CD14-positive monocyte (primary cell): ENCODE measurements at regions not wholly inside any gene's neighbourhood (a gene's known extent, or its start where the extent isn't known, plus 50 kb on each side); places are given as distances from the start of the nearest gene placed in this dataset.

Experiments
- DNase-seq, 3 donors: peaks; one replicate each; pipeline ENCODE4 v3.0.0-alpha.2; 2011 to 2022
- H2AFZ ChIP-seq: 2 replicates; pipeline ENCODE4 v1.6.0; 2012; ENCODE audit warnings: mild to moderate bottlenecking, low read depth, low read length, inconsistent platforms; ENCODE audit not compliant: insufficient read depth, poor library complexity, severe bottlenecking
- H3K27ac ChIP-seq, 2 donors: 1 replicate in 1 of 2; 2 replicates in 1 of 2; pipeline ENCODE4 v1.5.1; 2012 to 2013; ENCODE audit warnings: low read length in 2 of 2, control low read depth in 1 of 2, inconsistent platforms in 1 of 2, low read depth in 1 of 2, mild to moderate bottlenecking in 1 of 2
- H3K27me3 ChIP-seq, 2 donors: one replicate each; pipeline versions ENCODE4 v1.6.0 to v1.6.1; 2011 to 2013; ENCODE audit warnings: low read length in 2 of 2; ENCODE audit not compliant: control insufficient read depth in 2 of 2, insufficient read depth in 2 of 2
- H3K36me3 ChIP-seq, 2 donors: replicated peaks in 1 of 2; 1 replicate in 1 of 2; 2 replicates in 1 of 2; pipeline versions ENCODE4 v1.5.1 to v1.6.1; 2012 to 2013; ENCODE audit warnings: low read length in 2 of 2, control low read depth in 1 of 2, inconsistent platforms in 1 of 2, mild to moderate bottlenecking in 1 of 2; ENCODE audit not compliant: insufficient read depth in 2 of 2, control insufficient read depth in 1 of 2
- H3K4me1 ChIP-seq, 2 donors: 1 replicate in 1 of 2; 2 replicates in 1 of 2; pipeline versions ENCODE4 v1.5.1 to v1.6.1; 2012 to 2013; ENCODE audit warnings: low read length in 2 of 2, control low read depth in 1 of 2, inconsistent platforms in 1 of 2, mild to moderate bottlenecking in 1 of 2, moderate library complexity in 1 of 2; ENCODE audit not compliant: insufficient read depth in 2 of 2, control insufficient read depth in 1 of 2
- H3K4me2 ChIP-seq: replicated peaks from 2 replicates; pipeline ENCODE3; 2012; ENCODE audit warnings: low read length, moderate library complexity, mild to moderate bottlenecking; ENCODE audit not compliant: poor library complexity, severe bottlenecking; ENCODE audit errors: extremely low read depth
- H3K4me3 ChIP-seq, 3 experiments: fragments of 200-600 bp in 1 of 3; sonication (generic) in 1 of 3; replicated peaks in 1 of 3; 1 replicate in 2 of 3; 2 replicates in 1 of 3; pipeline ENCODE4 v1.5.1; 2011 to 2013; ENCODE audit warnings: low read length in 3 of 3, mild to moderate bottlenecking in 3 of 3, control low read depth in 2 of 3, low read depth in 2 of 3, inconsistent platforms in 1 of 3, moderate library complexity in 1 of 3
- H3K79me2 ChIP-seq: 2 replicates; pipeline ENCODE4 v1.6.0; 2012; ENCODE audit warnings: mild to moderate bottlenecking, control low read depth, inconsistent platforms, low read length, moderate library complexity; ENCODE audit not compliant: insufficient read depth
- H3K9ac ChIP-seq: 2 replicates; pipeline ENCODE4 v1.6.0; 2017; ENCODE audit warnings: low read length, mild to moderate bottlenecking; ENCODE audit not compliant: insufficient read depth, poor library complexity, severe bottlenecking
- H3K9me3 ChIP-seq, 2 donors: replicated peaks in 1 of 2; 1 replicate in 1 of 2; 2 replicates in 1 of 2; pipeline versions ENCODE4 v1.5.1 to v1.6.1; 2012 to 2013; ENCODE audit warnings: low read length in 2 of 2, control low read depth in 1 of 2; ENCODE audit not compliant: control insufficient read depth in 1 of 2, insufficient read depth in 1 of 2
- H4K20me1 ChIP-seq: 2 replicates; pipeline ENCODE4 v1.6.0; 2012; ENCODE audit warnings: mild to moderate bottlenecking, low read length, control low read depth, moderate library complexity; ENCODE audit not compliant: insufficient read depth
- H3K27ac Mint-ChIP-seq, 7 donors: one replicate each; pipeline ENCODE4 v1.8.0; 2020; ENCODE audit warnings: mild to moderate bottlenecking in 7 of 7, mixed read lengths in 7 of 7, moderate library complexity in 6 of 7, inconsistent platforms in 2 of 7
- H3K27me3 Mint-ChIP-seq, 3 donors: one replicate each; pipeline ENCODE4 v1.8.0; 2021 to 2022; ENCODE audit warnings: low read depth in 3 of 3, mild to moderate bottlenecking in 3 of 3, mixed read lengths in 3 of 3, moderate library complexity in 3 of 3, inconsistent platforms in 1 of 3
- H3K36me3 Mint-ChIP-seq, 2 donors: one replicate each; pipeline ENCODE4 v1.8.0; 2020; ENCODE audit warnings: mixed read lengths in 2 of 2, inconsistent platforms in 1 of 2, mild to moderate bottlenecking in 1 of 2
- H3K4me1 Mint-ChIP-seq: one replicate; pipeline ENCODE4 v1.8.0; 2020; ENCODE audit warnings: mild to moderate bottlenecking, mixed read lengths
- H3K4me3 Mint-ChIP-seq, 2 donors: one replicate each; pipeline ENCODE4 v1.8.0; 2020; ENCODE audit warnings: mild to moderate bottlenecking in 2 of 2, mixed read lengths in 2 of 2, moderate library complexity in 1 of 2
- H3K9me3 Mint-ChIP-seq, 7 donors: one replicate each; pipeline ENCODE4 v1.8.0; 2020 to 2022; ENCODE audit warnings: mixed read lengths in 7 of 7, mild to moderate bottlenecking in 6 of 7, moderate library complexity in 6 of 7, inconsistent platforms in 2 of 7
- WGBS: methylation state at CpG from one replicate; pipeline ENCODE4 v1.1.5; 2013; ENCODE audit warnings: missing lambda C conversion rate; ENCODE audit not compliant: insufficient coverage; 5-methylcytosine and 5-hydroxymethylcytosine counted together
- intact Hi-C, 2 donors: fragments of 100-400 bp; cut with micrococcal nuclease; formaldehyde crosslinking; loops; one replicate each; pipeline versions ENCODE4 v1.15.0 to v1.15.1; 2023
- TF ChIP-seq, protein P1 (sequence below): fragments of 200-600 bp; IDR thresholded peaks from one replicate; pipeline ENCODE4 v1.8.0; 2022; ENCODE audit warnings: antibody characterized with exemption, mild to moderate bottlenecking

- intact Hi-C loops: no loop called here
Measured at GRCh38 chr4:87716371-87717265, 66.5 kb downstream of the DMP1 start.

DNA sequence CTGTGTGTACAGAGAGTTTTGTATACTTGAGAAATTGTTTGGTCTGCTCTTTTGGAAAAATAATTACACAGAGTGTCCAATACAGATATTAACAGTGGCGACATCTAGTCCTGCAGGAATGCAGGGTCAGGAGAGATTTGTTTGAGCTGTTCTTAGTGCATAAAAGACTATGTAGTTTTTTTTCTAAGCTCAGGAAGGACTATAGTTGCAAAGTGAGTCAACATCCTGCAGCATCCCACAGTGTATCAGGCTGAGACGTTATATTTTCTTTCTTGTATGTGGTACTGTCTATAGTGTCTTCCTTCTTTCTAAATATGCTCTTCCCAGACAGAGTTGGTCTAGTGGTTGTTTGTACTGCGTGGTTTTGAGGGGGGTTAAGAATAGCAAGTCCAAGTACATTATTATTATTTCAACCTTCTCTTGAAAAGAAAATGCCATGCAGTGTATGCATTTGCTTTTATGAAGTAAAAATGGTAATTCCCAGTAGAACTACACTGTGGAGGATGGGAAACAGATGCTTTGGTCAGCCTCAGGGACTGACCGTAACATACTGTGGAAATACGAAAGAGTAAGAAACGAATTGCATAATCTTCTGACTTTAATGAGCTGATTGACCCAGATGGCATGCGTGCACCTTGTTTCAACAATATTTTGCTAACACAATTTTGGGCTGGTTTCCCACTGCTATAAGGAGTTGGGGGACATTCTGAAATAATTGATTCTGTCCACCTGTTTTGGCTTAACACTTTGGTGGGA lies 67.4 kb downstream of the DMP1 start:
- Histone ChIP-seq H3K9ac (no peak overlapping the region), H3K27me3 (no peaks in the 10 kb centered on the region), H3K4me3 (no peak overlapping the region), H4K20me1 (no peaks in the 10 kb centered on the region), H2AFZ (no peak overlapping the region), H3K9me3 (no peaks in the 10 kb centered on the region), H3K27ac (no peak overlapping the region), H3K79me2 (no peaks in the 10 kb centered on the region), H3K4me2 (no peak overlapping the region), H3K36me3 (no peaks in the 10 kb centered on the region), H3K4me1 (no peaks in the 10 kb centered on the region)
- intact Hi-C loops: no loop called here
- DNase-seq: no peak
- peaks cover 0 to 3% (median 1%) of the 10 kb centered on the region in 3 donors for H3K27me3 Mint-ChIP-seq
- H3K4me1 Mint-ChIP-seq: no peaks in the 10 kb centered on the region
- H3K9me3 Mint-ChIP-seq: peaks cover 0 to 5% (median 0%) of the 10 kb centered on the region in 7 donors
- H3K4me3 Mint-ChIP-seq: no peak overlapping the region
- TF ChIP-seq, protein P1, sequence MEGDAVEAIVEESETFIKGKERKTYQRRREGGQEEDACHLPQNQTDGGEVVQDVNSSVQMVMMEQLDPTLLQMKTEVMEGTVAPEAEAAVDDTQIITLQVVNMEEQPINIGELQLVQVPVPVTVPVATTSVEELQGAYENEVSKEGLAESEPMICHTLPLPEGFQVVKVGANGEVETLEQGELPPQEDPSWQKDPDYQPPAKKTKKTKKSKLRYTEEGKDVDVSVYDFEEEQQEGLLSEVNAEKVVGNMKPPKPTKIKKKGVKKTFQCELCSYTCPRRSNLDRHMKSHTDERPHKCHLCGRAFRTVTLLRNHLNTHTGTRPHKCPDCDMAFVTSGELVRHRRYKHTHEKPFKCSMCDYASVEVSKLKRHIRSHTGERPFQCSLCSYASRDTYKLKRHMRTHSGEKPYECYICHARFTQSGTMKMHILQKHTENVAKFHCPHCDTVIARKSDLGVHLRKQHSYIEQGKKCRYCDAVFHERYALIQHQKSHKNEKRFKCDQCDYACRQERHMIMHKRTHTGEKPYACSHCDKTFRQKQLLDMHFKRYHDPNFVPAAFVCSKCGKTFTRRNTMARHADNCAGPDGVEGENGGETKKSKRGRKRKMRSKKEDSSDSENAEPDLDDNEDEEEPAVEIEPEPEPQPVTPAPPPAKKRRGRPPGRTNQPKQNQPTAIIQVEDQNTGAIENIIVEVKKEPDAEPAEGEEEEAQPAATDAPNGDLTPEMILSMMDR: no peak
- WGBS: 66% methylated on average over 3 of the region's 7 CpGs
- H3K27ac Mint-ChIP-seq: no peak overlapping the region
- H3K36me3 Mint-ChIP-seq: no peaks in the 10 kb centered on the region

More at GRCh38 chr4:87716371-87717265, 66.5 kb downstream of the DMP1 start:
- no peak overlapping the region for H3K27ac Mint-ChIP-seq
- no peaks in the 10 kb centered on the region for H3K79me2 ChIP-seq
- no peak overlapping the region for H3K4me2 ChIP-seq
- no peak overlapping the region for H3K4me3 ChIP-seq
- H3K4me3 Mint-ChIP-seq: no peak overlapping the region
- H3K36me3 Mint-ChIP-seq: no peaks in the 10 kb centered on the region
- no peaks in the 10 kb centered on the region for H3K27me3 ChIP-seq
- H4K20me1 ChIP-seq: no peaks in the 10 kb centered on the region
- no peak overlapping the region for H3K9ac ChIP-seq
- no peaks in the 10 kb centered on the region for H3K4me1 ChIP-seq
- TF ChIP-seq, protein P1: no peak
- H3K9me3 ChIP-seq: no peaks in the 10 kb centered on the region
- H3K4me1 Mint-ChIP-seq: no peaks in the 10 kb centered on the region
- H2AFZ ChIP-seq: no peak overlapping the region
- no CpG with 5 or more reads among the region's 5 CpGs for whole genome bisulfite sequencing
- H3K27ac ChIP-seq: no peak overlapping the region
- H3K36me3 ChIP-seq: no peaks in the 10 kb centered on the region
- no peak for DNase-seq
- H3K9me3 Mint-ChIP-seq: peaks cover 0 to 8% (median 6%) of the 10 kb centered on the region in 7 donors
- peaks cover 0 to 3% (median 1%) of the 10 kb centered on the region in 3 donors for H3K27me3 Mint-ChIP-seq
